Muscle layer of duodenum (tissue), 2 donors: ENCODE measurements at regions not wholly inside any gene's neighbourhood (a gene's known extent, or its start where the extent isn't known, plus 50 kb on each side); places are given as distances from the start of the nearest gene placed in this dataset.

ENCODE experiments used
- H3K27ac ChIP-seq: one replicate; pipeline ENCODE4 v1.7.0; 2013; ENCODE audit warnings: mild to moderate bottlenecking, low read length
- H3K27me3 ChIP-seq: one replicate; pipeline ENCODE4 v1.7.0; 2013; ENCODE audit warnings: low read depth, mild to moderate bottlenecking, control low read depth, low read length
- H3K36me3 ChIP-seq, 2 donors: one replicate each; pipeline ENCODE4 v1.7.0; 2013; ENCODE audit warnings: low read length in 2 of 2, control low read depth in 1 of 2, mild to moderate bottlenecking in 1 of 2; ENCODE audit not compliant: insufficient read depth in 2 of 2, control insufficient read depth in 1 of 2
- H3K4me1 ChIP-seq, 2 donors: one replicate each; pipeline ENCODE4 v1.7.0; 2013; ENCODE audit warnings: low read length in 2 of 2, mild to moderate bottlenecking in 2 of 2, control low read depth in 1 of 2, moderate library complexity in 1 of 2; ENCODE audit not compliant: insufficient read depth in 2 of 2, control insufficient read depth in 1 of 2
- H3K4me3 ChIP-seq, 2 donors: one replicate each; pipeline ENCODE4 v1.7.0; 2013; ENCODE audit warnings: low read length in 2 of 2, low read depth in 1 of 2, mild to moderate bottlenecking in 1 of 2
- H3K9me3 ChIP-seq, 2 donors: one replicate each; pipeline ENCODE4 v1.7.0; 2013; ENCODE audit warnings: low read length in 2 of 2, control low read depth in 1 of 2, mild to moderate bottlenecking in 1 of 2; ENCODE audit not compliant: control insufficient read depth in 1 of 2
- donor health status: healthy.

DNA sequence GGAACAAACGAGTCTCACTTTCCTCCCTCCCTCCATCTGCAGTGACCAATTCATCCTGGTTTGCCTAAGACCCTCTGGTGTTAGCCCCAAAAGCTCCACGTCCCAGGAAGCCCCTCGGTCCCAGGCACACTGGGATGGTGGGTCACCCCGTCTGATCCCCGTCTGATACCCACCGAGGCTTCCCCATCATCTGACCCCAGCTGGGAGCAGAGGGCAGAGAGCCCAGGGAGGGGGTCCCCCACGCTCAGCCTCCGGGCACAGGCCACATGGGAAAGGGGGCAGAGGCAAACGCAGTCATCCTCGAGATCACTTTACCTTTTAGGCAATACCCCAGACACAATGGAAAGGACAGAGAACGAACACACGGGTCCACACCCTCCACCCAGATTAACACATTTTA, 291.6 kb upstream of the PPP2R2D start:
- Histone ChIP-seq H3K4me1 (no peaks in the 10 kb centered on the region), H3K9me3 (peaks cover 9 to 20% of the 10 kb centered on the region in 2 donors), H3K36me3 (no peaks in the 10 kb centered on the region), H3K4me3 (no peak overlapping the region), H3K27ac (no peak overlapping the region), H3K27me3 (no peaks in the 10 kb centered on the region)

DNA sequence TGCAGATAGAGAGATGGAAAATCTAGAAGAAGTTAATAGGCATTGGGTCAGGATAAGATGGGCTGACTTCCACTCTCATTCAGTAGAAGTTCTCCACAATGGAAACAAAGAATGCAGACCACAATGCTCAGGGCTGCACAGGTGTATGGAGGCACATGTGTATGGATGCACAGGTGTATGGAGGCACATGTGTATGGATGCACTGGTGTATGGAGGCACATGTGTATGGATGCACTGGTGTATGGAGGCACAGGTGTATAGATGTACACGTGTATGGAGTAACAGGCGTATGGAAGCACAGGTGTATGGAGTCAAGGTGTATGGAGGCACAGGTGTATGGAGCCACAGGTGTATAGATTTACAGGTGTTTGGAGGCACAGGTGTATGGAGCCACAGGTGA, 285.7 kb upstream of the PPP2R2D start:
- no peaks in the 10 kb centered on the region for H3K36me3 ChIP-seq
- H3K4me1 ChIP-seq: no peaks in the 10 kb centered on the region
- no peaks in the 10 kb centered on the region for H3K27me3 ChIP-seq
- peaks cover 0 to 4% of the 10 kb centered on the region in 2 donors for H3K9me3 ChIP-seq
- H3K27ac ChIP-seq: no peak overlapping the region
- no peak overlapping the region for H3K4me3 ChIP-seq

DNA sequence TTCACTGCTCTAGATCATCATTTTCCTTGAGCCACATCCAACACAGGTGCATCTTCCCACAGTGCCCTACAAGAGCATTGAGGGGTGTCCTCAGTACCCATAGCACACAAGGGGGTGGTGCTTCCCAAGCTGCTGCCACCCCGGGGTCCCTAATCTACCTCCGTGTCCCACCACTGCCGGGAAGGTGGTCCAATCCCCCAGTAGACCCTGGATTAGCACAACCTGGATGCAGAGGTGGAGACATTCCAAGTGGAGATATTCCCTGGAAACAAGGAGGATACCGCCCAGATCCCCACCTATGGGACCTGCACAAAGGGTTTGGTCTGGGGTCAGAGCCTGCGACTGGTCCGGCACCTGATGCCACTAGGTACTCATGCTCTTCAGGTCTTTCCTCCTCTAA, 284.8 kb upstream of the PPP2R2D start:
- Histone ChIP-seq H3K27ac (no peak overlapping the region), H3K36me3 (no peaks in the 10 kb centered on the region), H3K4me1 (no peaks in the 10 kb centered on the region), H3K27me3 (no peaks in the 10 kb centered on the region), H3K4me3 (no peak overlapping the region), H3K9me3 (peaks cover 0 to 4% of the 10 kb centered on the region in 2 donors)

DNA sequence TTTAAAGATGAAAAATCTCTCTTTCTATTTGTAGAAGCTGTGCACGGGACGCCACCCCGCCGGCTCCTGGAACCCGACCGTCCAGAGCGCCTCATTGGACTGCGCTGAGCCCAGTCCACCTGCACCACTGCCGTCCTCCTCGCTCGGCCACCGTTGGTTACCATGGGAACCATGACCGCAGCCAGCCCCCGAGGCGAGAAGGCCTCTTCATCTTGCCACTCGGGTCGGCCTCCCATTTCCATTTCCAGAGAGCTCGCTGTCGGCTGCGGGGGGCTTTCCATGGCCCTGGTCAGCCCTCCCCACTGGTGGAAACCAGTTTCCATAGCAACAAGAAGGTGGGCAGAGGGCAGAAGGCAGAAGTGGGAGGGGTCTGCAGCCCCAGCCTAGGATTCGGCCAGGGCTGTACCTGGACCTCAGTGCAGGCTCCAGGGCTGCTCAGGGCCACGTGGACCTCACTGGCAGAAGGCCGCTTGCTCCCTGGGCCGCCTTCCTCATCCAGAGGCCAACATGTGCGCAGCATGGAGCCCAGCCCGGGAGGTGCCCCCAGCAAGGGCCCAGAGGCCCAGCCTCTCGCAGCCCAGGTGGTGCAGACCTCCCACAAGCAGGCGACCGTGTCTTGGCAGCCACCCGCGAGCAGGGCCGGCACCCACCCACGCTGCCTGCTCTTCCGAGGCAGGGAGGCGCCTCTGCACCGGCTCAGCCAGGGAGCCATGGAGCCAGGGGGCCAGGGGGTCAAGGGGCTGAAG, 283.5 kb upstream of the PPP2R2D start:
- Histone ChIP-seq H3K36me3 (no peaks in the 10 kb centered on the region), H3K27ac (no peak overlapping the region), H3K4me1 (no peaks in the 10 kb centered on the region), H3K27me3 (no peaks in the 10 kb centered on the region), H3K9me3 (peaks cover 0 to 4% of the 10 kb centered on the region in 2 donors), H3K4me3 (no peak overlapping the region)

GRCh38 chr10:131618587-131619267, 282.1 kb upstream of the PPP2R2D start:
- Histone ChIP-seq H3K4me1 (no peaks in the 10 kb centered on the region), H3K27ac (no peak overlapping the region), H3K27me3 (no peaks in the 10 kb centered on the region), H3K4me3 (no peak overlapping the region), H3K36me3 (no peaks in the 10 kb centered on the region), H3K9me3 (peaks cover 0 to 3% of the 10 kb centered on the region in 2 donors)

GRCh38 chr10:131620314-131620713, 280.5 kb upstream of the PPP2R2D start:
- no peaks in the 10 kb centered on the region for H3K4me1 ChIP-seq
- H3K9me3 ChIP-seq: no peaks in the 10 kb centered on the region
- H3K27ac ChIP-seq: no peak overlapping the region
- no peaks in the 10 kb centered on the region for H3K27me3 ChIP-seq
- no peaks in the 10 kb centered on the region for H3K36me3 ChIP-seq
- no peak overlapping the region for H3K4me3 ChIP-seq

DNA sequence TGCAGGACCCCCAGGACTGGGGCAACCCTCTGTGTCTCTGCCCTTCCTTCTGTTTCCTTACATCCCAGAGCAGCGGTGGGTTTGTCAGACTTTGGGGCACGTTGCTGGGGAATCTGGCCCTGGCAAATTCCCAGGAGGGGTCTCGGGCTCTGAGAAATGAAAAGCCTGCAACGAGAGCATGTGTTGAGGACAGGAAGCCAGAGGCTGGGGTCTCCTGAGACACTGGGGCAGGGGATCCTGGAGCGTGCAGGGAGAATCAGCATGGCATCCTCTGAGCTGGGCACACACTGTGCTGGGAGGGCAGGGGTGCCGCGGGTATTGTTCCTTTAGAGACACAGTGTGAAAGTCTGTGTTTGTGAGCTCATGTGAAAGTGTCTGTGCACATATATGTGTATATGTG, 279.9 kb upstream of the PPP2R2D start:
- Histone ChIP-seq H3K36me3 (no peaks in the 10 kb centered on the region), H3K27me3 (no peaks in the 10 kb centered on the region), H3K4me1 (no peaks in the 10 kb centered on the region), H3K27ac (no peak overlapping the region), H3K9me3 (no peaks in the 10 kb centered on the region), H3K4me3 (no peak overlapping the region)

- Histone ChIP-seq H3K36me3 (no peaks in the 10 kb centered on the region), H3K9me3 (no peaks in the 10 kb centered on the region), H3K27me3 (no peaks in the 10 kb centered on the region), H3K4me3 (no peak overlapping the region), H3K4me1 (no peaks in the 10 kb centered on the region), H3K27ac (no peak overlapping the region)
Observed at GRCh38 chr10:131621784-131622624, 278.8 kb upstream of the PPP2R2D start.

DNA sequence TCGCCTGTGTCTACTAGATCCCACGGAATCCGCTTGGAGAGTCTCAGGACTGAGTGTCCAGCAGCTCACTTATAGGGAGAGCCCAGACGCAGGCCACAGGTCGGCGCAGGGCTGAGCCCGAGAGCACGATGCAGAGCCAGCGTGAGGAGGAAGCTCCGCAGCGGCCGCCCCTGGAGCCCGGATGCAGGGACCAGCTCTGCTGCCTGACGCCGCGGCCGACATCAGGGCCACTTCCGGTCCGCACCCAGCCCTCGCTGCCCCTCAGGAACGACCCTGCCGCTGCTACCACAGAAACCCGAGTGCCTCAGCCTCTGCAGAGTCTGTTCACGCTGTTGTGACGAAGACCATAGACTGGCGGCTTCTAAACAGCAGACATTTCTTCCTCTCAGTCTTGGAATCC, 275.8 kb upstream of the PPP2R2D start:
- Histone ChIP-seq H3K36me3 (no peaks in the 10 kb centered on the region), H3K27me3 (no peaks in the 10 kb centered on the region), H3K4me3 (no peak overlapping the region), H3K9me3 (peaks cover 0 to 7% of the 10 kb centered on the region in 2 donors), H3K4me1 (no peaks in the 10 kb centered on the region), H3K27ac (no peak overlapping the region)

- Histone ChIP-seq H3K27me3 (no peaks in the 10 kb centered on the region), H3K4me3 (no peak overlapping the region), H3K36me3 (no peaks in the 10 kb centered on the region), H3K4me1 (no peaks in the 10 kb centered on the region), H3K9me3 (peaks cover 0 to 7% of the 10 kb centered on the region in 2 donors), H3K27ac (no peak overlapping the region)
Observed at GRCh38 chr10:131626274-131626673, 274.5 kb upstream of the PPP2R2D start.

DNA sequence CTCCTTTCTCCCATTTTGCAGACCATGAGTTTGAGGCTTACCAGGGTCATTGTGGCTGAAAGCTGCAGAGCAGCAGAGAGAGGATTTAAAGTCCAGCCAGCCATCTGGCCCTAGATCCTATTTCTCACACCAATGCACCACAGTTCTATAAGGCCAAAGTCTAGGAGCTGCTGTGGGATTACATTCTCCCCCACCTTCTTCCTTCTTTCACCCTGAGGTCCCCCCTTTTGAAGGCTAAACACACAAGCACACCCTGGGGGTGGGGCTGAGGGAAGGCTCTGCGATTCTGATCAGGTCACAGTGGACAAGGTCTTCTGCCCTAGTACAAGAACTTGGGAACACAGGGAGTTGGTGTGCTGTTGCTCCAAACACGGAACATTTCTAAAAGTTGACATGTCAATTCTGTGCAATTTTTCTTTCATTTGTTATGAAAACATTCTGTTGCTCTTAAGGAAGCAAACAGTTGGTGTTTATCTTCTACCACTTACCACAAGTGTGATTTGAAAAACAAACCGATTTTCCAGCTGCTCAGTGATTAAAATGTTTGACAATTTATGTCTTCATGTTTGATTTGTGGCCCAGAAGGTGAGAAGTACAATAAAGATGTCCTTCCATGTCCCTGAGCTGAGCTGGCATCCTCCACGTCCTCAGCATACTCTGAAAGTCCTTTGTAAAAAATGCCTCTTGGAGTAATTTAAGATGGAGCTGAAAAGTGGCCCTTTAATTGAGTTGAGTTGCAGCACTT, 271.6 kb upstream of the PPP2R2D start:
- Histone ChIP-seq H3K27me3 (no peaks in the 10 kb centered on the region), H3K27ac (no peak overlapping the region), H3K36me3 (no peaks in the 10 kb centered on the region), H3K9me3 (peaks cover 0 to 7% of the 10 kb centered on the region in 2 donors), H3K4me1 (no peaks in the 10 kb centered on the region), H3K4me3 (no peak overlapping the region)
